H9 (cell line): ENCODE measurements at regions not wholly inside any gene's neighbourhood (a gene's known extent, or its start where the extent isn't known, plus 50 kb on each side); places are given as distances from the start of the nearest gene placed in this dataset.
A peak's percentile ranks its signal among the peaks of the same experiment; 100 is the strongest.

Experiments used
- DNase-seq: peaks from one replicate; pipeline ENCODE4 v3.0.0-alpha.2; 2017
- H2AFZ ChIP-seq: one replicate; pipeline ENCODE4 v1.6.1; 2013; ENCODE audit warnings: mild to moderate bottlenecking, low read length, control low read depth, moderate library complexity
- H2AK5ac ChIP-seq: 2 replicates; pipeline ENCODE4 v1.6.1; 2013; ENCODE audit warnings: low read length, control low read depth, mixed read lengths; ENCODE audit not compliant: insufficient read length
- H2BK120ac ChIP-seq: one replicate; pipeline ENCODE4 v1.6.1; 2013; ENCODE audit warnings: low read depth, mild to moderate bottlenecking, low read length, control low read depth, inconsistent platforms; ENCODE audit not compliant: poor library complexity, severe bottlenecking
- H2BK12ac ChIP-seq: 2 replicates; pipeline ENCODE4 v1.6.1; 2013; ENCODE audit warnings: low read length, control low read depth, mixed read lengths, low read depth; ENCODE audit not compliant: insufficient read length
- H2BK15ac ChIP-seq: 2 replicates; pipeline ENCODE4 v1.6.1; 2013; ENCODE audit warnings: low read depth, low read length, control low read depth
- H2BK20ac ChIP-seq: one replicate; pipeline ENCODE4 v1.6.1; 2013; ENCODE audit warnings: low read depth, mild to moderate bottlenecking, low read length, control low read depth, inconsistent platforms; ENCODE audit not compliant: poor library complexity, severe bottlenecking
- H2BK5ac ChIP-seq: 2 replicates; pipeline ENCODE4 v1.6.1; 2013; ENCODE audit warnings: low read length, control low read depth, mixed read lengths; ENCODE audit not compliant: insufficient read length
- H3K14ac ChIP-seq: 2 replicates; pipeline ENCODE4 v1.6.1; 2013; ENCODE audit warnings: low read length, control low read depth; ENCODE audit not compliant: insufficient read depth
- H3K18ac ChIP-seq: 2 replicates; pipeline ENCODE4 v1.6.1; 2013; ENCODE audit warnings: low read depth, mild to moderate bottlenecking, mixed read lengths, low read length, control low read depth; ENCODE audit not compliant: insufficient read length
- H3K23ac ChIP-seq: 2 replicates; pipeline ENCODE4 v1.6.1; 2013; ENCODE audit warnings: low read length, control low read depth, mixed read lengths, low read depth; ENCODE audit not compliant: insufficient read length
- H3K23me2 ChIP-seq: 2 replicates; pipeline ENCODE4 v1.6.1; 2013; ENCODE audit warnings: low read depth, mild to moderate bottlenecking, mixed read lengths, low read length, control low read depth; ENCODE audit not compliant: insufficient read length, poor library complexity, severe bottlenecking
- H3K27ac ChIP-seq: 2 replicates; pipeline ENCODE4 v1.5.1; 2013; ENCODE audit warnings: low read length, control low read depth, mixed read lengths, low read depth; ENCODE audit not compliant: insufficient read length
- H3K27me3 ChIP-seq: 2 replicates; pipeline ENCODE4 v1.6.1; 2013; ENCODE audit warnings: low read length, control low read depth, inconsistent platforms; ENCODE audit not compliant: insufficient read depth
- H3K4ac ChIP-seq: 2 replicates; pipeline ENCODE4 v1.6.1; 2013; ENCODE audit warnings: low read depth, mild to moderate bottlenecking, control low read depth, inconsistent platforms, low read length, moderate library complexity
- H3K4me1 ChIP-seq: 2 replicates; pipeline ENCODE4 v1.6.1; 2013; ENCODE audit warnings: low read length, control low read depth, inconsistent platforms; ENCODE audit not compliant: insufficient read depth
- H3K4me2 ChIP-seq: 2 replicates; pipeline ENCODE4 v1.6.1; 2013; ENCODE audit warnings: low read length, control low read depth, mixed read lengths; ENCODE audit not compliant: insufficient read length, insufficient read depth
- H3K56ac ChIP-seq: 2 replicates; pipeline ENCODE4 v1.6.1; 2013; ENCODE audit warnings: low read depth, mild to moderate bottlenecking, mixed read lengths, low read length, control low read depth; ENCODE audit not compliant: insufficient read length
- H3K79me1 ChIP-seq: 2 replicates; pipeline ENCODE4 v1.6.1; 2013; ENCODE audit warnings: low read depth, mild to moderate bottlenecking, moderate library complexity, low read length, control low read depth, inconsistent platforms; ENCODE audit not compliant: insufficient read depth, poor library complexity, severe bottlenecking
- H3K79me2 ChIP-seq: 2 replicates; pipeline ENCODE4 v1.6.1; 2013; ENCODE audit warnings: low read length, control low read depth, inconsistent platforms; ENCODE audit not compliant: insufficient read depth
- H3K9ac ChIP-seq: 2 replicates; pipeline ENCODE4 v1.6.1; 2013; ENCODE audit warnings: low read length, control low read depth, mixed read lengths; ENCODE audit not compliant: insufficient read length; ENCODE audit errors: extremely low read depth
- H3K9me3 ChIP-seq: one replicate; pipeline ENCODE4 v1.6.1; 2013; ENCODE audit warnings: low read depth, low read length, inconsistent platforms; ENCODE audit not compliant: control insufficient read depth
- H3T11ph ChIP-seq: one replicate; pipeline ENCODE4 v1.6.1; 2013; ENCODE audit warnings: mild to moderate bottlenecking, low read length, control low read depth, inconsistent platforms
- H4K20me1 ChIP-seq: one replicate; pipeline ENCODE4 v1.6.1; 2013; ENCODE audit not compliant: control insufficient read depth, insufficient read length, insufficient read depth
- H4K5ac ChIP-seq: 2 replicates; pipeline ENCODE4 v1.6.1; 2013; ENCODE audit warnings: low read depth, mild to moderate bottlenecking, mixed read lengths, low read length, control low read depth; ENCODE audit not compliant: insufficient read length
- H4K8ac ChIP-seq: replicated peaks from 2 replicates; pipeline ENCODE4 v1.6.1; 2013; ENCODE audit warnings: low read length, control low read depth, mixed read lengths, low read depth; ENCODE audit not compliant: insufficient read length
- H4K91ac ChIP-seq: 2 replicates; pipeline ENCODE4 v1.6.1; 2013; ENCODE audit warnings: low read depth, mild to moderate bottlenecking, moderate library complexity, mixed read lengths, low read length, control low read depth; ENCODE audit not compliant: insufficient read length
- H3K27ac Mint-ChIP-seq, 3 experiments: 2 replicates in 2 of 3; 3 replicates in 1 of 3; pipeline ENCODE4 v1.8.0; 2020 to 2021; ENCODE audit warnings: mixed read lengths in 3 of 3, mild to moderate bottlenecking in 1 of 3, moderate library complexity in 1 of 3
- H3K27me3 Mint-ChIP-seq: 2 replicates; pipeline ENCODE4 v1.8.0; 2021; ENCODE audit warnings: low read depth, mild to moderate bottlenecking, moderate library complexity, mixed read lengths
- H3K36me3 Mint-ChIP-seq, 3 experiments: 2 replicates in 2 of 3; 3 replicates in 1 of 3; pipeline ENCODE4 v1.8.0; 2020 to 2021; ENCODE audit warnings: low read depth in 3 of 3, mixed read lengths in 3 of 3; ENCODE audit not compliant: insufficient read depth in 1 of 3
- H3K4me1 Mint-ChIP-seq, 2 experiments: 2 replicates each; pipeline ENCODE4 v1.8.0; 2020; ENCODE audit warnings: mixed read lengths in 2 of 2
- H3K4me3 Mint-ChIP-seq, 2 experiments: 2 replicates in 1 of 2; 3 replicates in 1 of 2; pipeline ENCODE4 v1.8.0; 2020 to 2021; ENCODE audit warnings: mild to moderate bottlenecking in 2 of 2, mixed read lengths in 2 of 2, moderate library complexity in 1 of 2
- H3K9me3 Mint-ChIP-seq, 2 experiments: 2 replicates in 1 of 2; 3 replicates in 1 of 2; pipeline ENCODE4 v1.8.0; 2020; ENCODE audit warnings: mild to moderate bottlenecking in 2 of 2, mixed read lengths in 2 of 2, moderate library complexity in 1 of 2
- WGBS: extraction: QIAGEN DNeasy Blood & Tissue Kit; methylation state at CpG from one replicate; pipeline ENCODE4 v1.1.7; 2013; ENCODE audit warnings: missing lambda C conversion rate, low lambda C conversion rate, mixed read lengths; ENCODE audit not compliant: insufficient read length; ENCODE audit errors: extremely low coverage; 5-methylcytosine and 5-hydroxymethylcytosine counted together
- TF ChIP-seq, protein P1 (sequence below): fragments of 200-600 bp; sonication (generic); conservative IDR thresholded peaks from 3 replicates; pipeline ENCODE4 v1.8.0; 2021; ENCODE audit warnings: antibody characterized with exemption, mild to moderate bottlenecking

DNA sequence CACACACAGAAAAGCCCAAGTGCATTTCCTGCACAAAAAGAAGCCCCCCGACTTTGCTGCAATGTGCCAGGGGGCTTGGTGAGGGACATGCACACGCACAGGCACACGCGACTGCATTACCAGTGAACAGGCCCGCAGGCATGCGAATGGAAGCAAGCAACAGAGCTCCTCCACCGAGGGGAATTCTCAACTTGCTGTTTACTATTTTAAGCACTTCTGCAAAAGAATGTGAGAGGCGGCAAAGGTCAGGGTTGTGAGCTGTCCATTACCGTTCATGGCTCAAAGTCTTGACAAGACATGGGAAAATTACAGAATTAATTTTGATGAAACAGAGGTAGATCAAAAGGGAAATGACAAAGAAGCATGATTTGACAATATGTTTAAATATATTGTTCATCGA, 342.5 kb upstream of the NOCT start:
- H2BK120ac ChIP-seq: no peak overlapping the region
- no peak overlapping the region for H3K23ac ChIP-seq
- H3K14ac ChIP-seq: no peak overlapping the region
- H3K9me3 ChIP-seq: no peaks in the 10 kb centered on the region
- H3K23me2 ChIP-seq: no peaks in the 10 kb centered on the region
- H3K79me2 ChIP-seq: no peaks in the 10 kb centered on the region
- H3K18ac ChIP-seq: peak overlapping the region; percentile 17
- no peak overlapping the region for H4K91ac ChIP-seq
- H4K5ac ChIP-seq: no peak overlapping the region
- Mint-ChIP-seq H3K27ac (no peak overlapping the region), H3K9me3 (no peaks in the 10 kb centered on the region), H3K36me3 (no peaks in the 10 kb centered on the region; a peak in 1 of 7 replicates), H3K27me3 (no peaks in the 10 kb centered on the region; the same call in 1 of the 2 replicates), H3K4me3 (no peak overlapping the region), H3K4me1 (peaks cover 12 to 25% of the 10 kb centered on the region in 2 experiments)
- no peak overlapping the region for H3K4me2 ChIP-seq
- H3K4ac ChIP-seq: no peak overlapping the region
- H3K56ac ChIP-seq: no peak overlapping the region
- no peak overlapping the region for H2BK5ac ChIP-seq
- TF ChIP-seq, protein P1, sequence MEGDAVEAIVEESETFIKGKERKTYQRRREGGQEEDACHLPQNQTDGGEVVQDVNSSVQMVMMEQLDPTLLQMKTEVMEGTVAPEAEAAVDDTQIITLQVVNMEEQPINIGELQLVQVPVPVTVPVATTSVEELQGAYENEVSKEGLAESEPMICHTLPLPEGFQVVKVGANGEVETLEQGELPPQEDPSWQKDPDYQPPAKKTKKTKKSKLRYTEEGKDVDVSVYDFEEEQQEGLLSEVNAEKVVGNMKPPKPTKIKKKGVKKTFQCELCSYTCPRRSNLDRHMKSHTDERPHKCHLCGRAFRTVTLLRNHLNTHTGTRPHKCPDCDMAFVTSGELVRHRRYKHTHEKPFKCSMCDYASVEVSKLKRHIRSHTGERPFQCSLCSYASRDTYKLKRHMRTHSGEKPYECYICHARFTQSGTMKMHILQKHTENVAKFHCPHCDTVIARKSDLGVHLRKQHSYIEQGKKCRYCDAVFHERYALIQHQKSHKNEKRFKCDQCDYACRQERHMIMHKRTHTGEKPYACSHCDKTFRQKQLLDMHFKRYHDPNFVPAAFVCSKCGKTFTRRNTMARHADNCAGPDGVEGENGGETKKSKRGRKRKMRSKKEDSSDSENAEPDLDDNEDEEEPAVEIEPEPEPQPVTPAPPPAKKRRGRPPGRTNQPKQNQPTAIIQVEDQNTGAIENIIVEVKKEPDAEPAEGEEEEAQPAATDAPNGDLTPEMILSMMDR: no peak
- DNase-seq: no peak
- H2AK5ac ChIP-seq: no peak overlapping the region
- H3K27me3 ChIP-seq: no peaks in the 10 kb centered on the region
- no peak overlapping the region for H3K27ac ChIP-seq
- H2BK20ac ChIP-seq: no peak overlapping the region
- no peaks in the 10 kb centered on the region for H4K20me1 ChIP-seq
- H3K79me1 ChIP-seq: no peaks in the 10 kb centered on the region
- no peak overlapping the region for H3T11ph ChIP-seq
- H2BK12ac ChIP-seq: no peak overlapping the region
- no CpG with 5 or more reads among the region's 10 CpGs for WGBS
- H3K4me1 ChIP-seq: no peaks in the 10 kb centered on the region
- H4K8ac ChIP-seq: peak overlapping the region; percentile 43
- no peak overlapping the region for H2AFZ ChIP-seq
- no peak overlapping the region for H3K9ac ChIP-seq
- H2BK15ac ChIP-seq: no peak overlapping the region
